ENCODE measurements at regions not wholly inside any gene's neighbourhood (a gene's known extent, or its start where the extent isn't known, plus 50 kb on each side); places are given as distances from the start of the nearest gene placed in this dataset.
A peak's percentile ranks its signal among the peaks of the same experiment; 100 is the strongest.

DNA sequence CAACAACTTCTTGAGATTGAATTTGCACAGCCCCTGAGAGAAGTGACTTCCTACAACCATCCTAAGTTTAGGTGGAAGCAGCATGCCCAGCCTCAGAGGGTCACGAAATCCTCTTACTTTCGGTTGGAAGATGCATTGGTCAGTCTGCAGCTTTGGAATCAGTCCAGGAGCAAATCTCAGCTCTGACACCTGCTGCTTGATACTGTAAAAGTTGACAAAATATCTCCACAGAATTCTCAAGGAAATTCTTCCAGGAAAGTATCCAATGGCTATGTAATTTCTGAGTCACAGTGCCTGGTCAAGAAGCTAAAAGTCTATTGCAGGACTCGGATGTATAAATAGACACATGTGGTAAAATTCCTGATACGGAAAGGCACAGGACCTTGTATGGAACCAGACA is 414.5 kb upstream of the GYPC start:
- DNase-seq (no peak), FAIRE-seq (no peak)
- TF ChIP-seq, protein P1, sequence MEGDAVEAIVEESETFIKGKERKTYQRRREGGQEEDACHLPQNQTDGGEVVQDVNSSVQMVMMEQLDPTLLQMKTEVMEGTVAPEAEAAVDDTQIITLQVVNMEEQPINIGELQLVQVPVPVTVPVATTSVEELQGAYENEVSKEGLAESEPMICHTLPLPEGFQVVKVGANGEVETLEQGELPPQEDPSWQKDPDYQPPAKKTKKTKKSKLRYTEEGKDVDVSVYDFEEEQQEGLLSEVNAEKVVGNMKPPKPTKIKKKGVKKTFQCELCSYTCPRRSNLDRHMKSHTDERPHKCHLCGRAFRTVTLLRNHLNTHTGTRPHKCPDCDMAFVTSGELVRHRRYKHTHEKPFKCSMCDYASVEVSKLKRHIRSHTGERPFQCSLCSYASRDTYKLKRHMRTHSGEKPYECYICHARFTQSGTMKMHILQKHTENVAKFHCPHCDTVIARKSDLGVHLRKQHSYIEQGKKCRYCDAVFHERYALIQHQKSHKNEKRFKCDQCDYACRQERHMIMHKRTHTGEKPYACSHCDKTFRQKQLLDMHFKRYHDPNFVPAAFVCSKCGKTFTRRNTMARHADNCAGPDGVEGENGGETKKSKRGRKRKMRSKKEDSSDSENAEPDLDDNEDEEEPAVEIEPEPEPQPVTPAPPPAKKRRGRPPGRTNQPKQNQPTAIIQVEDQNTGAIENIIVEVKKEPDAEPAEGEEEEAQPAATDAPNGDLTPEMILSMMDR (IDR thresholded peaks at IDR 0.05; ENCODE audit: borderline replicate concordance, extremely low read depth, insufficient read depth) = no peak
- intact Hi-C loops (cut with DNase I) = no loop called here
- H3K36me3 ChIP-seq (ENCODE audit: control insufficient read depth in 2 of 3, insufficient read depth in 3 of 3, low read length in 3 of 3) = no peaks in the 10 kb centered on the region
- H3K9ac ChIP-seq (ENCODE audit: low read length in 3 of 3) = no peak overlapping the region
- no peak overlapping the region for H3K27ac ChIP-seq (ENCODE audit: low read depth in 2 of 2, low read length in 2 of 2)
- H3K27me3 ChIP-seq (ENCODE audit: control insufficient read depth, insufficient read depth, low read length) = no peaks in the 10 kb centered on the region
- no peak overlapping the region for H3K4me3 ChIP-seq (ENCODE audit: low read length in 3 of 3)
- H3K9me3 ChIP-seq (ENCODE audit: control insufficient read depth in 2 of 3, insufficient read depth in 1 of 3, low read length in 3 of 3) = no peaks in the 10 kb centered on the region
- no peaks in the 10 kb centered on the region for H3K4me1 ChIP-seq (ENCODE audit: control insufficient read depth in 2 of 3, insufficient read depth in 2 of 3, low read depth in 1 of 3, low read length in 3 of 3)

DNA sequence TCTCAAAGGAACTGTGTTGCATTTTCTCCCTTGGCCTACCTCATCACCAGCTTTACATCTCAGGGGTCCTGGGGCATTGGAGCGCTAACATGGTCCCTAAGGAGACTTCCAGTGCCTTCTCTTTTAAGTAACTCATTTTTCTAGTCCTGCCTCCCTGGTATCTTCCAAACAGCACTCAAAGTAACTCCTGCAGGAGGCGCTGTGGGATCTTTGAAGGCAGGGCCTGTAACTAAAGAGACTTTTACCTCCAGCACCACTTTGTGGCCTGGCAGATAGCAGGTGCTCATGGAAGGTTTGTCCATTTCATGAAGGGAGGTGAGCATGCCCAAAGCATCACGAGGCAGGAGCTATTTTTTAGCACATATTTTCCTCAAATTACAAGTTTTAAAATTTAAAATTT is 411.0 kb upstream of the GYPC start:
- peak in 4 of 5 donors; percentile 34 to 53 (median 46) for DNase-seq

DNA sequence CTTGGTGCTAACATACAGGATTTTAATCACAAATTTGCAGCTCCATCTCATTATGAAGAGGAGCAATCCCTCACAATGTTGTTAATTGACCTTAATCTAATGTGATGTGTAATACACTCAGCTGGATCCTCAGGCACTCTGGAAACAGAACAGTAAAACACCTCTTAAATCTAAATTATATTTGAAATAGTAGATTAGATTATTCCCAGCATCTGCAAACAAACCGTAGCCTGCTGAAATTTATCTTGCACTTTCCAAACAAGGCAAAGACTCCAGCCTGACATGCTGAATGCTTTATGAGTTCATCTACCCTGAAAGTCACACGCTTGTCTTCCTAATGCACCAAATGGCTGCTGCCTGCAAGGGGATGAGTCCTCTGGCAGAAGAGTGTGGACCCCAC is 402.3 kb upstream of the GYPC start:
- no peaks in the 10 kb centered on the region for H3K9me3 ChIP-seq (ENCODE audit: control insufficient read depth in 2 of 3, insufficient read depth in 1 of 3, low read length in 3 of 3)
- no peaks in the 10 kb centered on the region for H3K4me1 ChIP-seq (ENCODE audit: control insufficient read depth in 2 of 3, insufficient read depth in 2 of 3, low read depth in 1 of 3, low read length in 3 of 3)
- TF ChIP-seq, protein P1 (IDR thresholded peaks at IDR 0.05; ENCODE audit: borderline replicate concordance, extremely low read depth, insufficient read depth) = no peak
- no peaks in the 10 kb centered on the region for H3K27me3 ChIP-seq (ENCODE audit: control insufficient read depth, insufficient read depth, low read length)
- FAIRE-seq (no peak), DNase-seq (no peak)
- H3K27ac ChIP-seq (ENCODE audit: low read depth in 2 of 2, low read length in 2 of 2) = no peak overlapping the region
- H3K4me3 ChIP-seq (ENCODE audit: low read length in 3 of 3) = no peak overlapping the region
- H3K36me3 ChIP-seq (ENCODE audit: control insufficient read depth in 2 of 3, insufficient read depth in 3 of 3, low read length in 3 of 3) = no peaks in the 10 kb centered on the region
- H3K9ac ChIP-seq (ENCODE audit: low read length in 3 of 3) = no peak overlapping the region
- intact Hi-C loops (cut with DNase I) = no loop called here

More for the DNA sequence above, 411.0 kb upstream of the GYPC start:
- TF ChIP-seq, protein P1 (IDR thresholded peaks at IDR 0.05; ENCODE audit: borderline replicate concordance, extremely low read depth, insufficient read depth) = peak; percentile 12
- Histone ChIP-seq H3K4me1 (ENCODE audit: control insufficient read depth in 2 of 3, insufficient read depth in 2 of 3, low read depth in 1 of 3, low read length in 3 of 3) (no peaks in the 10 kb centered on the region), H3K9me3 (ENCODE audit: control insufficient read depth in 2 of 3, insufficient read depth in 1 of 3, low read length in 3 of 3) (no peaks in the 10 kb centered on the region), H3K27ac (ENCODE audit: low read depth in 2 of 2, low read length in 2 of 2) (no peak overlapping the region), H3K4me3 (ENCODE audit: low read length in 3 of 3) (no peak overlapping the region), H3K36me3 (ENCODE audit: control insufficient read depth in 2 of 3, insufficient read depth in 3 of 3, low read length in 3 of 3) (no peaks in the 10 kb centered on the region), H3K9ac (ENCODE audit: low read length in 3 of 3) (no peak overlapping the region), H3K27me3 (ENCODE audit: control insufficient read depth, insufficient read depth, low read length) (no peaks in the 10 kb centered on the region)
- FAIRE-seq = no peak
- intact Hi-C loops (cut with DNase I) = no loop called here

DNA sequence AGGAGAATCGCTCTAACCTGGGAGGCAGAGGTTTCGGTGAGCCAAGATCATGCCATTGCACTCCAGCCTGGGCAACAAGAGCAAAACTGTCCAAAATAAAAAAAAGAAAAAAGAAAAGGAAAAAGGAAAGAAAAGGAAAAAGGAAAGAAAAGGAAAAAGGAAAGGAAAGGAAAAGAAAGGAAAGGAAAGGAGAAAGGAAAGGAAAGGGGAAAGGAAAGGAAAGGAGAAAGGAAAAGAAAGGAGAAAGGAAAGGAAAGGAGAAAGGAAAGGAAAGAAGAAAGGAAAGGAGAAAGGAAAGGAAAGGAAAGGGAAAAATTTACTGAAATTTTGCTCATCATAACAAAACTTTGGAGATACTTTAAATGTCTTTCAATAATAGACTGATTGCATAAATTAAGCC is 391.3 kb upstream of the GYPC start:
- TF ChIP-seq, protein P1 (IDR thresholded peaks at IDR 0.05; ENCODE audit: borderline replicate concordance, extremely low read depth, insufficient read depth) = no peak
- no peak overlapping the region for H3K27ac ChIP-seq (ENCODE audit: low read depth in 2 of 2, low read length in 2 of 2)
- H3K9me3 ChIP-seq (ENCODE audit: control insufficient read depth in 2 of 3, insufficient read depth in 1 of 3, low read length in 3 of 3) = no peaks in the 10 kb centered on the region
- H3K9ac ChIP-seq (ENCODE audit: low read length in 3 of 3) = no peak overlapping the region
- no peaks in the 10 kb centered on the region for H3K4me1 ChIP-seq (ENCODE audit: control insufficient read depth in 2 of 3, insufficient read depth in 2 of 3, low read depth in 1 of 3, low read length in 3 of 3)
- DNase-seq (no peak), FAIRE-seq (no peak)
- intact Hi-C loops (cut with DNase I) = no loop called here
- no peaks in the 10 kb centered on the region for H3K27me3 ChIP-seq (ENCODE audit: control insufficient read depth, insufficient read depth, low read length)
- no peaks in the 10 kb centered on the region for H3K36me3 ChIP-seq (ENCODE audit: control insufficient read depth in 2 of 3, insufficient read depth in 3 of 3, low read length in 3 of 3)
- no peak overlapping the region for H3K4me3 ChIP-seq (ENCODE audit: low read length in 3 of 3)
